GM10248 (cell line): ENCODE measurements at regions not wholly inside any gene's neighbourhood (a gene's known extent, or its start where the extent isn't known, plus 50 kb on each side); places are given as distances from the start of the nearest gene placed in this dataset.

ENCODE experiments used
- CTCF ChIA-PET: fragments of 300-600 bp; sonication (Branson Sonifier 250); formaldehyde crosslinking; extraction: SDS; loops from one replicate; lab custom pipeline; 2021; ENCODE audit warnings: antibody characterized with exemption; lab: Yijun Ruan, JAX
- POLR2A ChIA-PET: fragments of 350-650 bp; sonication (Branson Sonifier 250); formaldehyde crosslinking; extraction: SDS; loops from one replicate; lab custom pipeline; 2020; ENCODE audit warnings: antibody characterized with exemption; lab: Yijun Ruan, JAX
- DNase-seq: peaks from one replicate; pipeline ENCODE4 v3.0.0; 2012; ENCODE audit errors: extremely low spot score
- TF ChIP-seq, protein P1 (sequence below): IDR thresholded peaks from 2 replicates; pipeline ENCODE4 v1.5.1; 2012; ENCODE audit warnings: mild to moderate bottlenecking, low read depth; ENCODE audit errors: extremely low read depth, missing control alignments, control extremely low read depth

DNA sequence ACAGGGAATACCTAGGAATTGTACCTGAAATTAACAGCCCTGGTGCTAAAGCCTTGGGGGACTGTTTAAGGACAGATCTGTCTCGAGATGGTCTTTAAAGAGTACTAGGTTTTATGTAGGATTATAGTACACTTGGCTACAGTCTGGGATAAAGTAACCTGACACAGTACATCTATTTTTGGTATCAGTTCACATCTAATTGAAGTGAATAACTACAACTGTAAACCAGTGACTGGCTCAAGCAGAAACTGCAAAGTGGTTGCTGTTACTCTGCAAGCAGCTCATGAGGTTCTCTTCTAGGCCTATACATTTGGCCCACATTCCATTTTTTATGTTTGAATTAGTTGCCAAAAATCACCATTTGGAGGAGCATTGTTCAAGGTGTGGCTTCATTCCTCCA is 320.8 kb upstream of the USP25 start:
- ChIA-PET POLR2A (no interaction called here), CTCF (interaction anchor here (1.5 kb wide), 2 partner anchors 10 kb away, joined by 4 to 5 read pairs; no protein-coding TSS in a partner anchor)
- TF ChIP-seq, protein P1, sequence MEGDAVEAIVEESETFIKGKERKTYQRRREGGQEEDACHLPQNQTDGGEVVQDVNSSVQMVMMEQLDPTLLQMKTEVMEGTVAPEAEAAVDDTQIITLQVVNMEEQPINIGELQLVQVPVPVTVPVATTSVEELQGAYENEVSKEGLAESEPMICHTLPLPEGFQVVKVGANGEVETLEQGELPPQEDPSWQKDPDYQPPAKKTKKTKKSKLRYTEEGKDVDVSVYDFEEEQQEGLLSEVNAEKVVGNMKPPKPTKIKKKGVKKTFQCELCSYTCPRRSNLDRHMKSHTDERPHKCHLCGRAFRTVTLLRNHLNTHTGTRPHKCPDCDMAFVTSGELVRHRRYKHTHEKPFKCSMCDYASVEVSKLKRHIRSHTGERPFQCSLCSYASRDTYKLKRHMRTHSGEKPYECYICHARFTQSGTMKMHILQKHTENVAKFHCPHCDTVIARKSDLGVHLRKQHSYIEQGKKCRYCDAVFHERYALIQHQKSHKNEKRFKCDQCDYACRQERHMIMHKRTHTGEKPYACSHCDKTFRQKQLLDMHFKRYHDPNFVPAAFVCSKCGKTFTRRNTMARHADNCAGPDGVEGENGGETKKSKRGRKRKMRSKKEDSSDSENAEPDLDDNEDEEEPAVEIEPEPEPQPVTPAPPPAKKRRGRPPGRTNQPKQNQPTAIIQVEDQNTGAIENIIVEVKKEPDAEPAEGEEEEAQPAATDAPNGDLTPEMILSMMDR = no peak
- DNase-seq = no peak

DNA sequence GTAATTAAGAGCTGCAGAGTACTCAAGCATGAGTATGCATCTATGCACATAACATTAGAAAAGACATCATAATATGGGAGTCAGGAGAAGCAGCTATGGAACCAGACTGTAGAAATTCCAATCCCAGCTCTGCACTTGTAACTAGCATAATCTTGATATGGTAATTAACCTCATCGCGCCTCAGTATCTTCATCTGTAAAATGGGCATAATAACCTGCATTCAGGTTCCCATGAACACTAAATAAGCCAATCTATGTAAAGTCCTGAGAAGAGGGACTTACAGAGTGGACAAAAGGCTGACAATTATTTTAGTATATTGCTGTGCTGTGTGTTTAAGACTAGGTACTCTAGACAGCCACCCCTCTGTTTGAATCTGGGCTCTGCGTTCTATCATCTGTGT is 318.9 kb upstream of the USP25 start:
- CTCF ChIA-PET = interaction anchor here (1.0 to 1.2 kb wide), 2 partner anchors 21 to 23 kb away, joined by 3 read pairs; no protein-coding TSS in a partner anchor
- no peak for DNase-seq
- TF ChIP-seq, protein P1 = no peak
- POLR2A ChIA-PET = no interaction called here

DNA sequence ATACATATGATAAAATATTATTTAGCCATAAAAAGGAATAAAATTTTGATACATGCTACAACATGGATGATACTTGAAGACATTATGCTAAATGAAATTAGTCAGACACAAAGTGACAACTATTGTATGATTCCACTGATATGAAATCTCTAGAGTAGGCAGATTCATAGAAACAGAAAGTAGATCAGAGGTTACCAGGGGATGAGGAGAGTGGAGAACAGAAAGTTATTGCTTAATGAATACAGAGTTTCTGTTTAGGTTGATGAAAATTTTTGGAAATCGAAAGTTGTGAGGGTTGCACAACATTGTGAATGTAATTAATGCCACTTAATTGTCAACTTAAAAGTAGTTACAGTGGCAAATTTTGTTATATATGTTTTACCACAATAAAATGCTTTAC is 315.7 kb upstream of the USP25 start:
- ChIA-PET POLR2A (no interaction called here), CTCF (interaction anchor here (1.7 kb wide), 1 partner anchor 19 kb away, joined by 3 read pairs; no protein-coding TSS in a partner anchor)
- TF ChIP-seq, protein P1 = no peak
- no peak for DNase-seq

DNA sequence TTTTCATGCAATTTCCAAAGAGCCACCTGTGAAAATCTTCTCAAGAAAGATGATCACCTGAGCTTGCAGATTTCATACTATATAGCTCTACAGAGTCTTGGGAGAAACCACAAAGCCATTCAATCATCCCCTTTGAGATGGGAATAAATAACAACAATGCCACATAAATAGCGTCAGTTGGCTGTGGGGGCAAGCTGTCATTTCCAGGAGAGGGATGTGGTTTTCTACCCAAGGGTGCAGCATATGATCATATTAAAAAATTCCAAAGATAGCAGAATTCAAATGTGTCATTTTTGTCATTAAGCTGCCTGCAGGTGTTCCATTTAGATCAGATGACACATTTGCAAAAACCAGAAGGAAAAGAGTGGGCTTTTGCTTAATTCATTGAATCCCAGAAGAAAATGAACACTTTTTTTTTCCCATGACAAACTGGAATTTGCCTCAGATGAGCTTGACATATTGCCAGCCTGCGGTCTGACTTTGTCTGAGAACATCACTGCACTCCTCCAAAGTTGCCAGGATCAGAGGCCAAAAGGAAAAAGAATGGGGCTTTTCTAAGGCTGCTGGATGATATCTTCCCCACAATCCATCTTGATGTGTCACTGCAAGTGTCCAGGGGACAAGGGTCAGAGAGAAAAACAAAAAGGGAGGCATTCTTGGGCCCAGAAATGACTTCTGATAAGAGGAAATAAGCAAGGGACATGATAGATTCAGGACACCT is 314.1 kb upstream of the USP25 start:
- TF ChIP-seq, protein P1 = no peak
- ChIA-PET CTCF (interaction anchor here (0.9 to 1.7 kb wide), 2 partner anchors 17 to 18 kb away, joined by 3 read pairs; no protein-coding TSS in a partner anchor), POLR2A (interaction anchor here (0.6 kb wide), 1 partner anchor 211 kb away, joined by 3 read pairs; no protein-coding TSS in a partner anchor)
- no peak for DNase-seq

DNA sequence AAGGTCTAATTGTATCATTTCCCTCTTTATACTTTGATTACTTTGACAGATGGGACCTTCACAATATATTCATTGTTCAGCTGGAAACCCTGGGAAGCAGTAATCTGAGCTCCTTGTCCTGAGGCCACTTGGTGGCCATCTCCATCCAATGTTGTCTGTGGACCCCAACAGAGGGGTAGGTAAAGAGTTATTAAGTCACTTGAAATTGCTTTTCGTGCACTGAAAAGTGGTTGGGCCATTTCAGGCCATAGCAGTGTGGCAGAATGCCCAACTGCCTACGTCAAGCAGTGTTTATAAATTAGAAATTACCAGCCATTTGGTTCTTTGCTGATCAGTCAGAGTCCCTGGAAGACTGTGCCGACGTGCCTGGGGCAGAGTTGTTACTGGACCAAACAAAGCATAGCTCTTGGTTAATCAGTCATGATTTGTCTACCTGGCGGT is 308.3 kb upstream of the USP25 start:
- ChIA-PET CTCF (interaction anchor here (1.2 kb wide), 1 partner anchor 10 kb away, joined by 4 read pairs; no protein-coding TSS in a partner anchor), POLR2A (no interaction called here)
- no peak for DNase-seq

DNA sequence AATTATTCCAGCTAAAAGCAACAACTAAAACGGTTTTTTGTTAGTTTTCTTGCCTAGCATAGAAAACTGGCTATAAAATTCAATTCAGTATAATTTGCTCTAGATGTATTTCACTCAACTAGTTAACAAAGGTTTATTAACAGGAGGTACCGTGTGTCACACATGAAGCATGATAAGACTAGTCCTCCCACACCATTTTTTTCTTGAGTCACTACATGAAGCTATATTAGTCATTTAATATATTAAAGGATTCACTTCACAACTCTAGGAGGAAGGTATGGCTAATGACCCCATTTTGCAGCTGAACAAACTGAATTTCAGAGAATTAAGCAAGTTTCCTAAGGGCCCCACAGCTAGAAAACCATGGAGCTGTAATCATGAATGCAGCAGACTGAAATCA is 307.8 kb upstream of the USP25 start:
- DNase-seq = no peak
- CTCF ChIA-PET = interaction anchor here (1.2 kb wide), 1 partner anchor 9 kb away, joined by 4 read pairs; no protein-coding TSS in a partner anchor
- TF ChIP-seq, protein P1 = no peak
- POLR2A ChIA-PET = no interaction called here

More for the DNA sequence above, 308.3 kb upstream of the USP25 start:
- TF ChIP-seq, protein P1 = no peak
